ENCODE measurements at regions not wholly inside any gene's neighbourhood (a gene's known extent, or its start where the extent isn't known, plus 50 kb on each side); places are given as distances from the start of the nearest gene placed in this dataset.
"Not testable (repeated sequence)": the region's sequence is repeated elsewhere in the genome, so short reads cannot be mapped to it uniquely, and the experiment has no call there.

DNA sequence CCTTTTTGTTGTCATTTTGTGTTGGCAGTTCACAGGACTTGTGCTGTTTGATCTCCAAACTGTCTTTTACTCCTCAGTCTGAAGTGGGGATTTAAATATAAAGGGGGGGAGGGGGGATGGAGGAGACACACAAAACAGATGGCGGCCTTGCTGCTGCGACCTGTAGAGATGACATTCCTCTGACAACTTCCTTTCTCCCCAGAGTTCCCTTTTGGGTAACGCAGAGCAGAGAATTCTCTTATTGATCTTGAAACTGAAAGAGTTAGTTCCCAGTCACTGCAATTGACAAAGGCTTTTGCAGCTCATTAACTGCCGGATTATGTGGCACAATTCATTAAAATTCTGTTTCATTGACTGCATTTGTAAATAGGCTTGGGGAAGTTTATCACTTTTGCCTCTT, 279.3 kb downstream of the TSN start:
- Mint-ChIP-seq H3K36me3 (no peaks in the 10 kb centered on the region), H3K9me3 (no peaks in the 10 kb centered on the region), H3K27ac (no peak overlapping the region)
- ATAC-seq (no peak), DNase-seq (ENCODE audit: low spot score in 2 of 2) (no peak)

- not testable (repeated sequence) for H3K27ac Mint-ChIP-seq; H3K36me3 Mint-ChIP-seq; H3K9me3 Mint-ChIP-seq; ATAC-seq; DNase-seq (ENCODE audit: low spot score in 2 of 2)
Observed at GRCh38 chr2:122038816-122039215, 283.4 kb downstream of the TSN start.

DNA sequence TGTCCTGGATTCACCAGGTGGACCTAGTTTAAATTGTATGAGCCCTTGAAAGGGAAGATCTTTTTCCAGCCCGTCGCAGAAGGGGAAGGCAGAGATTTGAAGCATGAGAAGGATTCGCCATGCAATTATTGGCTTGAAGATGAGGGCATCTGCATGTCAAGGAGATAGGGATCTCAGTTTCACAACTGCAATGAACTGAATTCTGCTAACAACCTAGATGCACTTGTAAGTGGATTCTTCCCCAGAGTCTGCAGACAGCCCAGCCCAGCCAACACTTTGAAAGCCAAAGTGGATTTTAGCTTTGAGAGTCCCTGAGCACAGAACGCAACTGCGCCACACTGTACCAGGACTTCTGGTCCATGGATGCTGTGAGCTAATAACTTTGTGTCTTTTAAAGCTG, 286.0 kb downstream of the TSN start:
- no peak for DNase-seq (ENCODE audit: low spot score in 2 of 2)
- ATAC-seq = no peak
- Mint-ChIP-seq H3K27ac (no peak overlapping the region), H3K36me3 (no peaks in the 10 kb centered on the region), H3K9me3 (no peaks in the 10 kb centered on the region)

- DNase-seq (ENCODE audit: low spot score in 2 of 2); H3K27ac Mint-ChIP-seq; H3K36me3 Mint-ChIP-seq; H3K9me3 Mint-ChIP-seq; ATAC-seq: not testable (repeated sequence)
Observed at GRCh38 chr2:122051659-122052058, 296.2 kb downstream of the TSN start.

DNA sequence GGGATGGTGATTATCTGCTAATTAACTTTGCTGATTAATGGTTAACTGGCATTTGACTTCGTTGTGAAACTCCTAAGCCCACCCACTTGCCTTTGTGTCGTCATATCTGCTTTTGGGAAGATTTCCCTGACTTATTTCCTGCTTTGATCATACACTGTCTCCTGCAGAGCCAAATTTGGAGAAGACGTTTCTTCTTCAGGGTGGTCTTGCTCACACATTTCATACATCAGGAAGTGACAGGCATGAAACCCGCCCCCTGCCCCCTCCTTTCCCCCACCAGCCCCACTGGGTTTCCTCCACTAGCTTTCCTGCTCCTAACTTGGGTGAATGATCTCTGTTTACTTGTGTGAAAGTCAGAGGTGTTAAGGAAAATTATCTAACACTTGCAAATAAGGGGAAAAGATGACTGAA, 300.1 kb downstream of the TSN start:
- Mint-ChIP-seq H3K9me3 (peaks cover 0 to 3% of the 10 kb centered on the region in 2 donors), H3K36me3 (no peaks in the 10 kb centered on the region), H3K27ac (no peak overlapping the region)
- DNase-seq (ENCODE audit: low spot score in 2 of 2) (no peak), ATAC-seq (no peak)

DNA sequence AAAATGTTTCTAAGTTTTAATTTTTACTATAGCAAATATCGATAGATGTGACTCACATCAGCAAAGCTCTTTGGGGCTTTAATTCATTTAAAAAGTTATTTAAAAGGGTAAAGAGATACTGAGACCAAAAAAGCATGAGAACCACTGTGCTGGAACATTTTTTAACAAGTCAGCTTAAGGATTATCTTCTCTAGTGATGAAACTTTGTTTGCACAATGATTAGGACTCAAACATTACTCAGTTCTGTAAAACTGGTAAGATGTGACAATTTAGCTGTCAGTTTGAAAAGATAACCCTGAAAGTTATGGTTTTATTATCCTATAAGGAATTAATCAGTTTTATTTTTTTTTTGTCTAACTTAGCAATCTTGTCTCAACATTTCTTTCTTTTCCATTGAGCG, 301.4 kb downstream of the TSN start:
- DNase-seq (ENCODE audit: low spot score in 2 of 2) = no peak
- no peak for ATAC-seq
- Mint-ChIP-seq H3K36me3 (no peaks in the 10 kb centered on the region), H3K9me3 (peaks cover 0 to 3% of the 10 kb centered on the region in 2 donors), H3K27ac (no peak overlapping the region)

- no peak for ATAC-seq
- Mint-ChIP-seq H3K27ac (no peak overlapping the region), H3K36me3 (no peaks in the 10 kb centered on the region), H3K9me3 (no peaks in the 10 kb centered on the region)
- no peak for DNase-seq (ENCODE audit: low spot score in 2 of 2)
Observed at GRCh38 chr2:122061206-122061605, 305.8 kb downstream of the TSN start.

GRCh38 chr2:122061831-122062230, 306.4 kb downstream of the TSN start:
- Mint-ChIP-seq H3K9me3 (no peaks in the 10 kb centered on the region), H3K36me3 (no peaks in the 10 kb centered on the region), H3K27ac (no peak overlapping the region)
- ATAC-seq = no peak
- DNase-seq (ENCODE audit: low spot score in 2 of 2) = no peak

GRCh38 chr2:122062506-122062905, 307.1 kb downstream of the TSN start:
- Mint-ChIP-seq H3K9me3 (no peaks in the 10 kb centered on the region), H3K36me3 (no peaks in the 10 kb centered on the region), H3K27ac (no peak overlapping the region)
- ATAC-seq = no peak
- no peak for DNase-seq (ENCODE audit: low spot score in 2 of 2)

DNA sequence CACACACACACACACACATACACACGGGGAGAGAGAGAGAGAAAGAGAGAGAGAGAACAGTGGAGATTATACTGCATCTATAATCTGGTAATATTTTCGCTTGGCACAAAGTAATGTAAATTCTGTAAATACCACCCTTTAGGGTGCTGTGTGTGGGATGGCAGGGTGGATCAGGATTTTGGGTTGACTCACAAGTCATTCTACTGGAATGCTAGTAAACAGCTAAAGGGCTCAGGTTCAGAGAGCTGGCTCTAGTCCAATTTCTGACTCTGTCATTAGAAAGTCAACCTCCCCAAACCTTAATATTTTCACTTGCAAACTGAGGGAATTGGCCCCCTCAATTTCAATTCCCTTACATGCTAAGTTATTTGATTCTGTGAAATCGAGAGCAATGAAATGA, 308.3 kb downstream of the TSN start:
- Mint-ChIP-seq H3K27ac (no peak overlapping the region), H3K36me3 (no peaks in the 10 kb centered on the region), H3K9me3 (no peaks in the 10 kb centered on the region)
- ATAC-seq (no peak), DNase-seq (ENCODE audit: low spot score in 2 of 2) (no peak)

DNA sequence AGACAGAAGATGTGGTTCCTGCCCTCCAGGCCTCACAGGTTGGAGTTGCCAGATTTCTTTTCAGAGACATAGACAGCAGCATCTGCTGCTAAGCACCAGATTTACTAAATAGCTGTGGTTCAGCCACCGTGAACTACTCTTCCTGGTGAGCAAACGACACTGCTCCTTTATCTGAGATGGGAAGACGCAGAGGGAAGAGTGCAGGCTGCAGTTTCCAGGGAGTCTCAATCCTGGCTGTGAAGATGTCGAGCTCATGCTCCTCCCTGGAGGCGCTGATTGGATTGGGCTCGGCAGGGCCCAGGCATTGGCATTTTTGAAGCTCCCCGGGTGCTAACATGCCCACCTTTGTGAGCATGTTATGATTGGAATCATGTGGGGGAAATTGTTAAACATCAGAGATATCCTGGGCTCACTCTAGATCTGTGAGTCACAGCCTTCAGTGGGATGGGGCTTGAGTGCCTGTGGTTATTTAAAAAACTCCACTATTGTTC, 314.8 kb downstream of the TSN start:
- Mint-ChIP-seq H3K9me3 (no peaks in the 10 kb centered on the region), H3K36me3 (no peaks in the 10 kb centered on the region)
- ATAC-seq = no peak

DNA sequence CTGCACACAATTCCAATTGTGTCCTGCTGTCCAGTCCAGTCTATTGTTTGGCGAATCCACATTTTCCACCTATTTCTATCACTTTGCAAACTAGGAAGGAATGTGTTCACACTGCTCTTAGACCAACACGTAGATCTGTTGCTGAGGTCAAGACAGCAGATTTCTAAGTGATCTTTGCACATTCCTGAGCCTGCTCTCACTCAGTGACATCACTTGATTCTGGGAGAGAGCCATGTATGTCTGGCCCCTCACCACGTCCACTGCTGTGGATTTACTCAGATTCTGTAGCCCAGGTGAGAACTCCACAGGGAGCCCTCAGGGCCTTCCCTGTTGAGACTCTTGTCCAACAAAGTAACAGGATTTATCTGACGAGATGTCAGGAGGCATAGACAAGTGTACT, 317.2 kb downstream of the TSN start:
- Mint-ChIP-seq H3K9me3 (no peaks in the 10 kb centered on the region), H3K36me3 (no peaks in the 10 kb centered on the region), H3K27ac (no peak overlapping the region)
- DNase-seq (ENCODE audit: low spot score in 2 of 2) = no peak
- no peak for ATAC-seq

More for the DNA sequence above, 314.8 kb downstream of the TSN start:
- no peak overlapping the region for H3K27ac Mint-ChIP-seq
- DNase-seq (ENCODE audit: low spot score in 2 of 2) = no peak

DNA sequence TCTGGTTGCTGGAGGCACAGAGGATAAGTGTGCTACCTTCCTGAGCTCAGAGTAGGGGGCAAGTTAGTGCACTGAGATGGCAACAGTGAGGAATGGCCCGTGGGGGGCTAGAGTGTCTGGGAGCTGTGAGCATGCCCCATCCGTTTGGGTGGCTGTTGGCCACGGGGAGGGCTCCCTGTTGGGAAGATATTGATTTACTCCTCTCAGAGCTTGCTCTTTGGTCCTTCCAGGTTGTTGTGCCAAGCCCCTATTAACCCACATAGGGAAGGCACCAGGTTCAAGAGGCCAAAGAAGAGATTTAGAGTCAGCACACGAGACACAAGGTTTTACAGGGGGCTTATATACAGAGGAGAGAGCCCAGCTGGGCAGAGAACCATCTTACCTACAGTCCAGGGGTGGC, 318.8 kb downstream of the TSN start:
- no peak for DNase-seq (ENCODE audit: low spot score in 2 of 2)
- no peak for ATAC-seq
- Mint-ChIP-seq H3K9me3 (no peaks in the 10 kb centered on the region), H3K27ac (no peak overlapping the region), H3K36me3 (no peaks in the 10 kb centered on the region)

DNA sequence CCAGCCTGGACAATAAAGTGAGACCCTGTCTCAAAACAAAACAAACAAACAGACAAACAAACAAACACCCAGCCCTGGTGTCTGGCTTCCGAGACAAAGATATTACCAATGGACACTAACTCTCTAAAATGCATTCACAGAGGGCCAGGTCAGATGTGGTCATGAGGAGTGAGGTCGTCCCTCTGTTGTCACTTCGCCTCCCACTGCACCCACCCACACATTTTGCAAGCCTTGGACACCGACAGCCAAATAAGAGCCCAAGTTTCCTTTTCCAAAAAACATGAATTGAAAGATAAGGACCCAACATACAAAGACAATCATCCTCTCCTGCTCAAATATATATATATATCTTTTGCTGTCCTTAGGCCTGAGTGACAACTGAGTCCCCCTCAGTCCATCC, 319.9 kb downstream of the TSN start:
- Mint-ChIP-seq H3K36me3 (no peaks in the 10 kb centered on the region), H3K9me3 (no peaks in the 10 kb centered on the region), H3K27ac (no peak overlapping the region)
- DNase-seq (ENCODE audit: low spot score in 2 of 2) (no peak), ATAC-seq (no peak)

DNA sequence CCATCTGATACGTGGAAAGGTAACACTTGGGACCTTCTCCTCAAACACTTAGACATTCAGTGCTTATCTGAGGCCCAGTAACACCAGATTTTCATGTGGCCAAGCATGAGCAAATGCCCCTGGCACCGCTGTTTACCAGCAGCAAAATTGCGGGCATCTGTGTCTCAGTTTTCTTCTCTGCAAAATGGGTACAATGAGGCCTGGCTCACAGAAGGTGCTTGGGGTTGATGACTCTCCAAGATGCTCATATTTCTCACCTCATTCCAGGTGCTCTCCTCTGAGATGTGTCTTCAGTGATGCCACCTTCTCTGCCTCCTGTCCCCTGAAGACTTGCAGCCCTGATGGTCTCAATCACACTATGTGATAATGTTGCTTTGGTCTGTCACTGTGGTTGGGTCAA, 321.7 kb downstream of the TSN start:
- DNase-seq (ENCODE audit: low spot score in 2 of 2) (no peak), ATAC-seq (no peak)
- Mint-ChIP-seq H3K27ac (no peak overlapping the region), H3K36me3 (no peaks in the 10 kb centered on the region), H3K9me3 (no peaks in the 10 kb centered on the region)

GRCh38 chr2:122077771-122078170, 322.3 kb downstream of the TSN start:
- Mint-ChIP-seq H3K9me3 (no peaks in the 10 kb centered on the region), H3K27ac (no peak overlapping the region), H3K36me3 (no peaks in the 10 kb centered on the region)
- DNase-seq (ENCODE audit: low spot score in 2 of 2) (no peak), ATAC-seq (no peak)

- Mint-ChIP-seq H3K27ac (no peak overlapping the region), H3K9me3 (no peaks in the 10 kb centered on the region), H3K36me3 (no peaks in the 10 kb centered on the region)
- DNase-seq (ENCODE audit: low spot score in 2 of 2) (no peak), ATAC-seq (no peak)
Observed at GRCh38 chr2:122078451-122078850, 323.0 kb downstream of the TSN start.

DNA sequence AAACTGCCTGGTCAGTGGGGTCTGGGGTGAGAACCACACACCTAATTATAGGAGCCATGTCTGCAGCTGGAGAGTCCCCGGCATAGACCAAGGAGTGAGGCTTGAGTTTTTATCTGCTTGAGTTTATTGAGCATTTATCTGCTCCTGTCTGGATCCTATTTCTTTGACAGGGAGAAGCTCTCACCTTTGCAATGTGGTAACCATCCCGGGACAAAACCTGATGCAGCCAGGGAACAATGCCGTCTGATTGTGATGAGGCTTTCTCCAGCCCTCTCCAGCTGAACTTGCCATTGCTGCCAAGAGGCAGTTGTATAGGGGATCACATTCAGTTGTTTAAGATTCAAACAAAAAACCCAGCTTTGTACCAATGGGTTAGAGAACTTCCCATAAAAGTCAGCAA, 324.4 kb downstream of the TSN start:
- Mint-ChIP-seq H3K36me3 (no peaks in the 10 kb centered on the region), H3K9me3 (no peaks in the 10 kb centered on the region), H3K27ac (no peak overlapping the region)
- DNase-seq (ENCODE audit: low spot score in 2 of 2) = no peak
- no peak for ATAC-seq

- DNase-seq (ENCODE audit: low spot score in 2 of 2) = no peak
- no peak overlapping the region for H3K27ac Mint-ChIP-seq
- no peaks in the 10 kb centered on the region for H3K36me3 Mint-ChIP-seq
- no peaks in the 10 kb centered on the region for H3K9me3 Mint-ChIP-seq
- no peak for ATAC-seq
Observed at GRCh38 chr2:122080316-122080715, 324.9 kb downstream of the TSN start.
